Mesenchymal stem cell (in vitro differentiated cells and primary cell): ENCODE measurements at regions not wholly inside any gene's neighbourhood (a gene's known extent, or its start where the extent isn't known, plus 50 kb on each side); places are given as distances from the start of the nearest gene placed in this dataset.

ENCODE experiments used
- DNase-seq: peaks from one replicate; pipeline ENCODE4 v3.0.0-alpha.2; 2013
- H2AFZ ChIP-seq: one replicate; pipeline ENCODE4 v1.6.1; 2013; ENCODE audit warnings: low read depth, mild to moderate bottlenecking, control low read depth, inconsistent platforms, low read length, moderate library complexity
- H2AK5ac ChIP-seq: 2 replicates; pipeline ENCODE4 v1.6.1; 2013; ENCODE audit warnings: low read length, moderate library complexity, mild to moderate bottlenecking, inconsistent platforms; ENCODE audit not compliant: severe bottlenecking
- H2BK120ac ChIP-seq: one replicate; pipeline ENCODE4 v1.6.1; 2013; ENCODE audit warnings: low read depth, mild to moderate bottlenecking, inconsistent platforms, low read length, moderate library complexity
- H2BK12ac ChIP-seq, 2 experiments: one replicate each; pipeline ENCODE4 v1.6.1; 2013; ENCODE audit warnings: inconsistent platforms in 2 of 2, low read length in 2 of 2, mild to moderate bottlenecking in 2 of 2, moderate library complexity in 2 of 2, control low read depth in 1 of 2
- H2BK15ac ChIP-seq: one replicate; pipeline ENCODE4 v1.6.1; 2013; ENCODE audit warnings: mild to moderate bottlenecking, low read depth, inconsistent platforms; ENCODE audit not compliant: poor library complexity, severe bottlenecking
- H2BK5ac ChIP-seq: 2 replicates; pipeline ENCODE4 v1.6.1; 2013; ENCODE audit warnings: low read depth, mild to moderate bottlenecking, low read length, control low read depth, inconsistent platforms; ENCODE audit not compliant: poor library complexity, severe bottlenecking
- H3K14ac ChIP-seq, 2 experiments: one replicate each; pipeline ENCODE4 v1.6.1; 2013; ENCODE audit warnings: inconsistent platforms in 2 of 2, low read length in 2 of 2, control low read depth in 1 of 2, mild to moderate bottlenecking in 1 of 2, moderate library complexity in 1 of 2
- H3K18ac ChIP-seq, 2 experiments: one replicate each; pipeline ENCODE4 v1.6.1; 2013; ENCODE audit warnings: inconsistent platforms in 2 of 2, low read length in 2 of 2, control low read depth in 1 of 2, low read depth in 1 of 2, mild to moderate bottlenecking in 1 of 2
- H3K23ac ChIP-seq, 2 experiments: one replicate each; pipeline ENCODE4 v1.6.1; 2013; ENCODE audit warnings: inconsistent platforms in 2 of 2, low read length in 2 of 2, mild to moderate bottlenecking in 2 of 2, moderate library complexity in 2 of 2, control low read depth in 1 of 2
- H3K27ac ChIP-seq: 2 replicates; pipeline ENCODE4 v1.5.1; 2013; ENCODE audit warnings: mild to moderate bottlenecking, moderate library complexity, low read length, control low read depth, inconsistent platforms; ENCODE audit not compliant: poor library complexity, severe bottlenecking
- H3K27me3 ChIP-seq, 2 experiments: 2 replicates each; pipeline versions ENCODE4 v1.6.1 to v1.7.0; 2013; ENCODE audit warnings: low read length in 2 of 2, mild to moderate bottlenecking in 2 of 2, moderate library complexity in 2 of 2, control low read depth in 1 of 2, inconsistent platforms in 1 of 2; ENCODE audit not compliant: control insufficient read depth in 1 of 2, insufficient read depth in 1 of 2
- H3K36me3 ChIP-seq, 2 experiments: 2 replicates each; pipeline versions ENCODE4 v1.6.1 to v1.7.0; 2013; ENCODE audit warnings: low read length in 2 of 2, control low read depth in 1 of 2, inconsistent platforms in 1 of 2, low read depth in 1 of 2, mild to moderate bottlenecking in 1 of 2; ENCODE audit not compliant: insufficient read depth in 2 of 2, control insufficient read depth in 1 of 2
- H3K4ac ChIP-seq, 2 experiments: one replicate each; pipeline ENCODE4 v1.6.1; 2013; ENCODE audit warnings: inconsistent platforms in 2 of 2, low read length in 2 of 2, mild to moderate bottlenecking in 2 of 2, moderate library complexity in 2 of 2, control low read depth in 1 of 2, low read depth in 1 of 2
- H3K4me1 ChIP-seq: 2 replicates; pipeline ENCODE4 v1.6.1; 2013; ENCODE audit warnings: low read depth, low read length, control low read depth; ENCODE audit not compliant: control insufficient read depth, insufficient read depth
- H3K4me2 ChIP-seq: 2 replicates; pipeline ENCODE4 v1.6.1; 2013; ENCODE audit warnings: low read length, mild to moderate bottlenecking, inconsistent platforms; ENCODE audit not compliant: poor library complexity, severe bottlenecking
- H3K4me3 ChIP-seq, 2 experiments: 2 replicates each; pipeline versions ENCODE4 v1.5.1 to v1.7.0; 2013; ENCODE audit warnings: low read length in 2 of 2, mild to moderate bottlenecking in 2 of 2, control low read depth in 1 of 2, low read depth in 1 of 2; ENCODE audit not compliant: insufficient read depth in 1 of 2
- H3K79me1 ChIP-seq: replicated peaks from 2 replicates; pipeline ENCODE4 v1.6.1; 2013; ENCODE audit warnings: mild to moderate bottlenecking, control low read depth, low read length, inconsistent platforms; ENCODE audit not compliant: poor library complexity, severe bottlenecking
- H3K9ac ChIP-seq: 2 replicates; pipeline ENCODE4 v1.7.0; 2013; ENCODE audit warnings: mild to moderate bottlenecking, low read length, moderate library complexity
- H3K9me3 ChIP-seq: 2 replicates; pipeline ENCODE4 v1.7.0; 2013; ENCODE audit warnings: mild to moderate bottlenecking, low read length; ENCODE audit not compliant: control insufficient read depth
- H4K8ac ChIP-seq: one replicate; pipeline ENCODE4 v1.6.1; 2013; ENCODE audit warnings: inconsistent platforms, mild to moderate bottlenecking, low read length, moderate library complexity
- H4K91ac ChIP-seq: one replicate; pipeline ENCODE4 v1.6.1; 2013; ENCODE audit warnings: mild to moderate bottlenecking, low read length, inconsistent platforms
- WGBS: methylation state at CpG from one replicate; pipeline ENCODE4 v1.1.7; 2013; ENCODE audit warnings: mixed read lengths; 5-methylcytosine and 5-hydroxymethylcytosine counted together

GRCh38 chr2:114085238-114085637, 195.3 kb downstream of the ACTR3 start:
- Histone ChIP-seq H4K8ac (no peak overlapping the region), H4K91ac (no peak overlapping the region), H2BK120ac (no peak overlapping the region)

DNA sequence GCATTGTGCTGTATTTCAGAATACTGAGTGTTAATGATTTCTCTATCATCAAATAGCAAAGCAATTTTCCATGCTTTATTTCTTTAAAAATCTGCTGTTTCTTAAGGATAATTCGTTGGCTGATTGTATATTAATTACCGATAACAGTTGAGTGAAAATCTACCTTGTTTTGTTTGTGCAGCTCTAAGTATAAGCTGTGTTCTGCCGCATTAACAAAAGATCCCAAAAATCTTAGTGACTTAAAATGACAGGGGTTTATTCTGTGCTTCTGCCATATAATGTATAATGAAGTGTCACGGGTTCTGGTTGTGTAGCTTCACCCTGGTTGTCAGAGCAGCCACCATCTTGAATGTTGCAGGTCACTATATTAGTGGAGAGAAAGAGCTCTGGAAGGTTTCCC, 196.1 kb downstream of the ACTR3 start:
- no peak overlapping the region for H2BK5ac ChIP-seq
- H3K4ac ChIP-seq, result no peak overlapping the region
- no peak for DNase-seq
- no peak overlapping the region for H3K9ac ChIP-seq
- no peak overlapping the region for H3K18ac ChIP-seq
- H3K4me3 ChIP-seq, result no peak overlapping the region
- no peak overlapping the region for H2AK5ac ChIP-seq
- no peaks in the 10 kb centered on the region for H3K9me3 ChIP-seq
- no peak overlapping the region for H2BK12ac ChIP-seq
- no peaks in the 10 kb centered on the region for H3K27me3 ChIP-seq
- H3K4me1 ChIP-seq, result no peaks in the 10 kb centered on the region
- no peak overlapping the region for H4K8ac ChIP-seq
- no peak overlapping the region for H4K91ac ChIP-seq
- no peak overlapping the region for H2BK120ac ChIP-seq
- no peak overlapping the region for H3K4me2 ChIP-seq
- H2AFZ ChIP-seq, result no peak overlapping the region
- no peak overlapping the region for H2BK15ac ChIP-seq
- no peak overlapping the region for H3K27ac ChIP-seq
- no peaks in the 10 kb centered on the region for H3K79me1 ChIP-seq
- no peak overlapping the region for H3K23ac ChIP-seq
- no peaks in the 10 kb centered on the region for H3K36me3 ChIP-seq
- WGBS, result 70% methylated on average over 4 of the region's 4 CpGs
- no peak overlapping the region for H3K14ac ChIP-seq

More at GRCh38 chr2:114085238-114085637, 195.3 kb downstream of the ACTR3 start:
- Histone ChIP-seq H3K14ac (no peak overlapping the region), H3K9me3 (no peaks in the 10 kb centered on the region), H3K4me2 (no peak overlapping the region), H3K79me1 (no peaks in the 10 kb centered on the region), H3K36me3 (no peaks in the 10 kb centered on the region), H3K18ac (no peak overlapping the region), H3K4ac (no peak overlapping the region), H3K9ac (no peak overlapping the region), H2BK5ac (no peak overlapping the region), H3K27me3 (no peaks in the 10 kb centered on the region), H3K23ac (no peak overlapping the region), H2BK15ac (no peak overlapping the region), H2AK5ac (no peak overlapping the region), H3K27ac (no peak overlapping the region), H2BK12ac (no peak overlapping the region), H2AFZ (no peak overlapping the region), H3K4me3 (no peak overlapping the region), H3K4me1 (no peaks in the 10 kb centered on the region)
- no peak for DNase-seq
- 63% methylated on average over 1 of the region's 1 CpG for WGBS

- Histone ChIP-seq H3K23ac (no peak overlapping the region), H3K4me1 (no peaks in the 10 kb centered on the region)
Measured at GRCh38 chr2:114089636-114090319, 199.9 kb downstream of the ACTR3 start.

DNA sequence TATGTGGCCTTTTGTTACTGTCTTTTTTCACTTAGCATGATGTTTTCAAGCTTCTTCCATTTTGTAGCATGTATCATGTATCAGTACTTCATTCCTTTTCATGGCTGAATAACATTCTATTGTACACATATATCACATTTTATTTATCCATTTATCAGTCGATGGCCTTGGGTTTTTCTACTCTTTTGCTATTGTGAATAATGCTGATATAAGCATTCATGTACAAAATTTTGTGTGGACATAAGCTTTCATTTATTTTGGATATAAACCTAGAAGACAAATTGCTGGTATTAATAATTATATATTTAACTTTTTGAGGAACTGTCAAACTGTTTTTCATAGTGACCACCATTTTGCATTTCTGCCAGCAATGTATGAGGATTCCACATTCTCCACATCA, 201.1 kb downstream of the ACTR3 start:
- Histone ChIP-seq H3K4ac (no peak overlapping the region), H3K9ac (no peak overlapping the region), H2BK15ac (no peak overlapping the region), H3K4me3 (no peak overlapping the region), H3K18ac (no peak overlapping the region), H3K27me3 (no peaks in the 10 kb centered on the region), H3K9me3 (peaks cover 5% of the 10 kb centered on the region), H2AFZ (no peak overlapping the region), H3K4me2 (no peak overlapping the region), H3K27ac (no peak overlapping the region), H3K36me3 (no peaks in the 10 kb centered on the region), H4K8ac (no peak overlapping the region), H3K14ac (no peak overlapping the region), H2BK120ac (no peak overlapping the region), H2BK5ac (no peak overlapping the region), H4K91ac (no peak overlapping the region), H2BK12ac (no peak overlapping the region), H3K4me1 (no peaks in the 10 kb centered on the region), H3K23ac (no peak overlapping the region), H2AK5ac (no peak overlapping the region), H3K79me1 (no peaks in the 10 kb centered on the region)
- no peak for DNase-seq
- no CpG with 5 or more reads among the region's 1 CpG for WGBS

More at GRCh38 chr2:114089636-114090319, 199.9 kb downstream of the ACTR3 start:
- no peak overlapping the region for H2AFZ ChIP-seq
- no peak overlapping the region for H2BK120ac ChIP-seq
- no peak overlapping the region for H3K4me3 ChIP-seq
- DNase-seq, result no peak
- peaks cover 3% of the 10 kb centered on the region for H3K9me3 ChIP-seq
- H4K8ac ChIP-seq, result no peak overlapping the region
- no peak overlapping the region for H3K27ac ChIP-seq
- H3K79me1 ChIP-seq, result no peaks in the 10 kb centered on the region
- no peak overlapping the region for H2BK12ac ChIP-seq
- H2BK15ac ChIP-seq, result no peak overlapping the region
- no peak overlapping the region for H2BK5ac ChIP-seq
- no peaks in the 10 kb centered on the region for H3K27me3 ChIP-seq
- no peak overlapping the region for H3K4ac ChIP-seq
- H3K9ac ChIP-seq, result no peak overlapping the region
- no peak overlapping the region for H4K91ac ChIP-seq
- H2AK5ac ChIP-seq, result no peak overlapping the region
- H3K18ac ChIP-seq, result no peak overlapping the region
- H3K14ac ChIP-seq, result no peak overlapping the region
- no peak overlapping the region for H3K4me2 ChIP-seq
- WGBS, result 80% methylated on average over 8 of the region's 9 CpGs
- no peaks in the 10 kb centered on the region for H3K36me3 ChIP-seq
